Fibroblast of mammary gland (primary cell): ENCODE measurements at regions not wholly inside any gene's neighbourhood (a gene's known extent, or its start where the extent isn't known, plus 50 kb on each side); places are given as distances from the start of the nearest gene placed in this dataset.

ENCODE experiments used
- DNase-seq: peaks from one replicate; pipeline ENCODE4 v3.0.0-alpha.2; 2010; ENCODE audit warnings: low read depth
- H3K4me3 ChIP-seq: 2 replicates; pipeline ENCODE4 v1.5.1; 2011; ENCODE audit warnings: low read depth, mild to moderate bottlenecking, low read length, moderate library complexity; ENCODE audit not compliant: control insufficient read depth
- CTCF ChIP-seq: conservative IDR thresholded peaks from 2 replicates; pipeline ENCODE4 v1.5.1; 2011; ENCODE audit warnings: low read depth, low read length, inconsistent platforms; ENCODE audit not compliant: control insufficient read depth, insufficient read depth

GRCh38 chr17:79527306-79527705, 83.5 kb downstream of the RBFOX3 start:
- no peak overlapping the region for H3K4me3 ChIP-seq
- DNase-seq: no peak
- TF ChIP-seq CTCF: no peak

- no peak for DNase-seq
- H3K4me3 ChIP-seq: no peak overlapping the region
- TF ChIP-seq CTCF: no peak
Measured at GRCh38 chr17:79525793-79526677, 84.8 kb downstream of the RBFOX3 start.

GRCh38 chr17:79524213-79525187, 86.4 kb downstream of the RBFOX3 start:
- no peak for TF ChIP-seq CTCF
- no peak for DNase-seq
- H3K4me3 ChIP-seq: no peak overlapping the region

DNA sequence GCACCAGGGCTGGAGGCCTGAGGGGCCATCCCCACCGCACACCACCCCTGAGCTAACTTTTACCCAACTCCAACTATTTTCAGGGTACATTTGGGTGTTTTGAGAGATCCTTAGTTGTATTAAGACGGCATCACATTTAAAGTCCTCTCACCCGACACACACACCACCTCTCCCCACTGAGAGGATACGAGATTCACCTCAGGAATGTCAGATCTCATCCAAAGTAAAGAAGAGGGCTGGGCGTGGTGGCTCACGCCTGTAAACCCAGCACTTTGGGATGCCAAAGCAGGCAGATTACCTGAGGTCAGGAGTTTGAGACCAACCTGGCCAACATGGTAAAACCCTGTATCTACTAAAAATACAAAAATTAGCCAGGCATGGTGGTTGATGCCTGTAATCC, 88.4 kb downstream of the RBFOX3 start:
- no peak for TF ChIP-seq CTCF
- no peak for DNase-seq

GRCh38 chr17:79521225-79521624, 89.6 kb downstream of the RBFOX3 start:
- no peak for DNase-seq
- TF ChIP-seq CTCF: no peak
- no peak overlapping the region for H3K4me3 ChIP-seq

More for the DNA sequence above, 88.4 kb downstream of the RBFOX3 start:
- H3K4me3 ChIP-seq: no peak overlapping the region
